Lower lobe of right lung (tissue), 2 donors: ENCODE measurements at regions not wholly inside any gene's neighbourhood (a gene's known extent, or its start where the extent isn't known, plus 50 kb on each side); places are given as distances from the start of the nearest gene placed in this dataset.

Experiments
- ATAC-seq, 2 donors: fragments of 200-7000 bp; cut with Tn5 transposase; one replicate each; pipeline ENCODE4 v1.9.1; 2020 to 2022; ENCODE audit warnings: mild to moderate bottlenecking in 2 of 2, moderate library complexity in 2 of 2
- DNase-seq: peaks from one replicate; pipeline ENCODE4 v3.0.0-alpha.2; 2020
- H3K27ac ChIP-seq: fragments of 200-600 bp; one replicate; pipeline ENCODE4 v1.8.0; 2022
- H3K27me3 ChIP-seq: fragments of 200-600 bp; one replicate; pipeline ENCODE4 v1.8.0; 2022; ENCODE audit warnings: low read depth
- H3K36me3 ChIP-seq: fragments of 200-600 bp; one replicate; pipeline ENCODE4 v1.8.0; 2022; ENCODE audit warnings: mild to moderate bottlenecking
- H3K4me1 ChIP-seq: fragments of 200-600 bp; one replicate; pipeline ENCODE4 v1.8.0; 2022
- H3K4me3 ChIP-seq: fragments of 200-600 bp; one replicate; pipeline ENCODE4 v1.8.0; 2022; ENCODE audit warnings: mild to moderate bottlenecking
- H3K9me3 ChIP-seq: fragments of 200-600 bp; one replicate; pipeline ENCODE4 v1.8.0; 2022
- CTCF ChIP-seq: fragments of 200-600 bp; IDR thresholded peaks from one replicate; pipeline ENCODE4 v1.8.0; 2022; ENCODE audit warnings: antibody characterized with exemption, mild to moderate bottlenecking
- intact Hi-C: fragments of 100-400 bp; cut with DNase I; formaldehyde crosslinking; loops from one replicate; pipeline ENCODE4 v1.11.0; 2022
- donor health status: DM: no; HTN: yes; CAD: no; lungs with severe emphysema.

GRCh38 chr12:75564852-75565251 is 53.4 kb upstream of the KRR1 start:
- no peak overlapping the region for H3K27ac ChIP-seq
- H3K36me3 ChIP-seq: no peaks in the 10 kb centered on the region
- H3K27me3 ChIP-seq: no peaks in the 10 kb centered on the region
- no peak for DNase-seq
- H3K4me3 ChIP-seq: no peak overlapping the region
- no peaks in the 10 kb centered on the region for H3K4me1 ChIP-seq
- TF ChIP-seq CTCF: no peak
- ATAC-seq: no peak
- no peaks in the 10 kb centered on the region for H3K9me3 ChIP-seq
- intact Hi-C loops: no loop called here

DNA sequence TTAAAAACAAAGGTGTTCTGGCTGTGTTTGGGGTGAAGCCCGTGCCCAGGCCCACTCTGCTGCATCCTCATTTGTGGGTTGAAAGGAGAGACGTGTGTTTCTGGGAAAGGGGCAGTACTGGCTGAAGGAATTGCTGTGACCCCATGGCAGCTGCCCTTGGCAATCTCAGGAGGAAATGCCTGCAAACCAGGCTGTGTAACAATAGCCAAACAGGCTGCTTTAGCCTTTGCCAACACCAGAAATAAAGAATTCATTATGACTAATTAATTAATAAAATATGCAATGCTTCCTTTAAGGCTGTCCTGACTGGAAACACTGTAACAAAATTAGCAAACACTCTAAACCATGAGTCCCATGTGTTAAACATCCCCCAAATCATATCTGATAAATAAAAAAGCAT is 53.0 kb upstream of the KRR1 start:
- H3K27me3 ChIP-seq: no peaks in the 10 kb centered on the region
- ATAC-seq (no peak), DNase-seq (no peak)
- intact Hi-C loops: no loop called here
- H3K9me3 ChIP-seq: no peaks in the 10 kb centered on the region
- no peak for TF ChIP-seq CTCF
- no peak overlapping the region for H3K27ac ChIP-seq
- no peak overlapping the region for H3K4me3 ChIP-seq
- H3K4me1 ChIP-seq: no peaks in the 10 kb centered on the region
- no peaks in the 10 kb centered on the region for H3K36me3 ChIP-seq

- no peak overlapping the region for H3K27ac ChIP-seq
- TF ChIP-seq CTCF: no peak
- intact Hi-C loops: no loop called here
- no peaks in the 10 kb centered on the region for H3K4me1 ChIP-seq
- no peak overlapping the region for H3K4me3 ChIP-seq
- H3K36me3 ChIP-seq: no peaks in the 10 kb centered on the region
- ATAC-seq: no peak
- no peak for DNase-seq
- no peaks in the 10 kb centered on the region for H3K27me3 ChIP-seq
- H3K9me3 ChIP-seq: no peaks in the 10 kb centered on the region
Measured at GRCh38 chr12:75563351-75563750, 51.9 kb upstream of the KRR1 start.

GRCh38 chr12:75561921-75562320 is 50.5 kb upstream of the KRR1 start:
- DNase-seq (no peak), ATAC-seq (no peak)
- intact Hi-C loops: no loop called here
- H3K4me3 ChIP-seq: no peak overlapping the region
- H3K4me1 ChIP-seq: no peaks in the 10 kb centered on the region
- no peaks in the 10 kb centered on the region for H3K9me3 ChIP-seq
- H3K36me3 ChIP-seq: no peaks in the 10 kb centered on the region
- no peak overlapping the region for H3K27ac ChIP-seq
- no peaks in the 10 kb centered on the region for H3K27me3 ChIP-seq
- TF ChIP-seq CTCF: no peak
